GM18498 (cell line): ENCODE measurements at regions not wholly inside any gene's neighbourhood (a gene's known extent, or its start where the extent isn't known, plus 50 kb on each side); places are given as distances from the start of the nearest gene placed in this dataset.
A peak's percentile ranks its signal among the peaks of the same experiment; 100 is the strongest.

ENCODE experiments used
- ATAC-seq: cut with Tn5 transposase; IDR thresholded peaks from one replicate; pipeline ENCODE4 v1.9.1; 2021; ENCODE audit warnings: mild to moderate bottlenecking, moderate library complexity; ENCODE audit not compliant: unreplicated experiment

GRCh38 chr5:167816864-167817263, 474.6 kb upstream of the WWC1 start:
- no peak for ATAC-seq

- peak; percentile 92 for ATAC-seq
These were observed 472.0 kb upstream of the WWC1 start for GRCh38 chr5:167819406-167819805.

GRCh38 chr5:167820101-167820990, 471.1 kb upstream of the WWC1 start:
- ATAC-seq: no peak

- ATAC-seq: no peak
These were observed 470.3 kb upstream of the WWC1 start for GRCh38 chr5:167821151-167821550.

GRCh38 chr5:167821669-167822068, 469.8 kb upstream of the WWC1 start:
- ATAC-seq: no peak

- ATAC-seq: no peak
These were observed 469.2 kb upstream of the WWC1 start for GRCh38 chr5:167822241-167822640.

- no peak for ATAC-seq
These were observed 468.0 kb upstream of the WWC1 start for GRCh38 chr5:167823405-167823804.

GRCh38 chr5:167827766-167828165, 463.7 kb upstream of the WWC1 start:
- no peak for ATAC-seq

GRCh38 chr5:167831754-167832504, 459.5 kb upstream of the WWC1 start:
- ATAC-seq: no peak

- ATAC-seq: no peak
These were observed 458.8 kb upstream of the WWC1 start for GRCh38 chr5:167832609-167833008.

- ATAC-seq: no peak
These were observed 458.0 kb upstream of the WWC1 start for GRCh38 chr5:167833456-167833855.

GRCh38 chr5:167835146-167835545, 456.3 kb upstream of the WWC1 start:
- no peak for ATAC-seq

- ATAC-seq: no peak
These were observed 454.3 kb upstream of the WWC1 start for GRCh38 chr5:167837127-167837526.

- no peak for ATAC-seq
These were observed 452.4 kb upstream of the WWC1 start for GRCh38 chr5:167839065-167839464.

- ATAC-seq: no peak
These were observed 450.8 kb upstream of the WWC1 start for GRCh38 chr5:167840527-167841130.

- ATAC-seq: no peak
These were observed 447.4 kb upstream of the WWC1 start for GRCh38 chr5:167843881-167844572.

GRCh38 chr5:167845952-167846351, 445.5 kb upstream of the WWC1 start:
- no peak for ATAC-seq

- no peak for ATAC-seq
These were observed 441.6 kb upstream of the WWC1 start for GRCh38 chr5:167849874-167850273.

GRCh38 chr5:167850911-167851310, 440.5 kb upstream of the WWC1 start:
- no peak for ATAC-seq

GRCh38 chr5:167851416-167851815, 440.0 kb upstream of the WWC1 start:
- ATAC-seq: no peak

GRCh38 chr5:167852515-167852914, 438.9 kb upstream of the WWC1 start:
- no peak for ATAC-seq
